ENCODE measurements at regions not wholly inside any gene's neighbourhood (a gene's known extent, or its start where the extent isn't known, plus 50 kb on each side); places are given as distances from the start of the nearest gene placed in this dataset.

GRCh38 chr2:20916604-20917286, 93.8 kb upstream of the LDAH start (continued):
- TF ChIP-seq JDP2 (CRISPR knock-in tag; IDR thresholded peaks at IDR 0.05; ENCODE audit: borderline replicate concordance) (no peak), ZNF598 (CRISPR knock-in tag; IDR thresholded peaks at IDR 0.05; ENCODE audit: borderline replicate concordance) (no peak), ESRRA (CRISPR knock-in tag; IDR thresholded peaks at IDR 0.05; ENCODE audit: low read depth) (no peak), GPBP1L1 (CRISPR knock-in tag; IDR thresholded peaks at IDR 0.05) (no peak), ZEB1 (IDR thresholded peaks at IDR 0.05; ENCODE audit: insufficient replicate concordance, low read depth) (no peak), PPARG (CRISPR knock-in tag; conservative IDR thresholded peaks at IDR 0.05) (peak; percentile 34; the same call in 1 of the 2 replicates), ZZZ3 (CRISPR knock-in tag; IDR thresholded peaks at IDR 0.05; ENCODE audit: borderline replicate concordance) (no peak), ZNF296 (CRISPR knock-in tag; conservative IDR thresholded peaks at IDR 0.05) (no peak), RBM39 (IDR thresholded peaks at IDR 0.05; ENCODE audit: low read depth, low read length, poor library complexity, severe bottlenecking) (no peak), SSRP1 (CRISPR knock-in tag; IDR thresholded peaks at IDR 0.05) (no peak), ZNF816 (CRISPR knock-in tag; IDR thresholded peaks at IDR 0.05; ENCODE audit: borderline replicate concordance) (no peak), KMT2B (CRISPR knock-in tag; IDR thresholded peaks at IDR 0.05) (no peak), BCL6 (CRISPR knock-in tag; IDR thresholded peaks at IDR 0.05) (no peak), NR2F6 (IDR thresholded peaks at IDR 0.05) (no peak), NR2F6 (CRISPR knock-in tag; IDR thresholded peaks at IDR 0.05) (0 out of 2 replicates have a peak, but pooled peaks have one; percentile 18), KDM4B (CRISPR knock-in tag; IDR thresholded peaks at IDR 0.05) (0 out of 2 replicates have a peak, but pooled peaks have one; percentile 29), ZNF652 (CRISPR knock-in tag; IDR thresholded peaks at IDR 0.05; ENCODE audit: borderline replicate concordance, low read depth) (no peak), ZNF564 (CRISPR knock-in tag; IDR thresholded peaks at IDR 0.05) (no peak), NR2F2 (IDR thresholded peaks at IDR 0.05; ENCODE audit: borderline replicate concordance, low read depth) (no peak), ZBTB42 (CRISPR knock-in tag; IDR thresholded peaks at IDR 0.05) (no peak), ZFAT (CRISPR knock-in tag; conservative IDR thresholded peaks at IDR 0.05) (no peak), SIX1 (CRISPR knock-in tag; IDR thresholded peaks at IDR 0.05; ENCODE audit: borderline replicate concordance) (no peak), TBX3 (IDR thresholded peaks at IDR 0.05; ENCODE audit: borderline replicate concordance) (0 out of 2 replicates have a peak, but pooled peaks have one; percentile 28), NFE2L1 (CRISPR knock-in tag; IDR thresholded peaks at IDR 0.05; ENCODE audit: borderline replicate concordance) (no peak), RNF2 (conservative IDR thresholded peaks at IDR 0.05; ENCODE audit: low read depth) (no peak), ZNF607 (CRISPR knock-in tag; IDR thresholded peaks at IDR 0.05; ENCODE audit: borderline replicate concordance) (no peak)
- TF ChIP-seq, protein P1, sequence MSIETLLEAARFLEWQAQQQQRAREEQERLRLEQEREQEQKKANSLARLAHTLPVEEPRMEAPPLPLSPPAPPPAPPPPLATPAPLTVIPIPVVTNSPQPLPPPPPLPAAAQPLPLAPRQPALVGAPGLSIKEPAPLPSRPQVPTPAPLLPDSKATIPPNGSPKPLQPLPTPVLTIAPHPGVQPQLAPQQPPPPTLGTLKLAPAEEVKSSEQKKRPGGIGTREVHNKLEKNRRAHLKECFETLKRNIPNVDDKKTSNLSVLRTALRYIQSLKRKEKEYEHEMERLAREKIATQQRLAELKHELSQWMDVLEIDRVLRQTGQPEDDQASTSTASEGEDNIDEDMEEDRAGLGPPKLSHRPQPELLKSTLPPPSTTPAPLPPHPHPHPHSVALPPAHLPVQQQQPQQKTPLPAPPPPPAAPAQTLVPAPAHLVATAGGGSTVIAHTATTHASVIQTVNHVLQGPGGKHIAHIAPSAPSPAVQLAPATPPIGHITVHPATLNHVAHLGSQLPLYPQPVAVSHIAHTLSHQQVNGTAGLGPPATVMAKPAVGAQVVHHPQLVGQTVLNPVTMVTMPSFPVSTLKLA (IDR thresholded peaks at IDR 0.05), result no peak
- TF ChIP-seq, protein P2, sequence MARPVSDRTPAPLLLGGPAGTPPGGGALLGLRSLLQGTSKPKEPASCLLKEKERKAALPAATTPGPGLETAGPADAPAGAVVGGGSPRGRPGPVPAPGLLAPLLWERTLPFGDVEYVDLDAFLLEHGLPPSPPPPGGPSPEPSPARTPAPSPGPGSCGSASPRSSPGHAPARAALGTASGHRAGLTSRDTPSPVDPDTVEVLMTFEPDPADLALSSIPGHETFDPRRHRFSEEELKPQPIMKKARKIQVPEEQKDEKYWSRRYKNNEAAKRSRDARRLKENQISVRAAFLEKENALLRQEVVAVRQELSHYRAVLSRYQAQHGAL (CRISPR knock-in tag; IDR thresholded peaks at IDR 0.05; ENCODE audit: not compliant biosample characterization), result no peak

Measured in HepG2 (cell line).